ENCODE measurements at regions not wholly inside any gene's neighbourhood (a gene's known extent, or its start where the extent isn't known, plus 50 kb on each side); places are given as distances from the start of the nearest gene placed in this dataset.

DNA sequence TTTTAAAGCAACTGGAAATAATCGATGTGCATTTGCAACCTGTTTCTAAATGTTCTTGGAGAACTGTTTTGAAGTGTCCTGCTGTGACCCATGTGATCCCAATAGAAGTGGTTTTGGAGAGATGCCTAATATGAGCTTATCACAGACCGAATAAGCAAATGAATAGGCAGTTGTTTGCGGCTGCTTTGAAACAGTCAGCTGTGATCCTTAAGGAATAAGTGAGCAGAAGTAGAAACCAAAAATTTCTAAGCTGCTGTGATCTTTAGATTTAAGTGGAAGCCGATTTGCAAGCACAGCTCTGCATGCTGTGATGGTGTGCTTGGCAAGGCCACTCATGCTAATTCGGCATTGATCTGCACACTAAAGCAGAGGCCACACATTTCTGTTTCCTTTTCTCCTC, 329.5 kb upstream of the DUSP10 start:
- TF ChIP-seq EZH2phosphoT487 (IDR thresholded peaks at IDR 0.05; ENCODE audit: low read depth, severe bottlenecking, unreplicated experiment) (no peak), EZH2 (IDR thresholded peaks at IDR 0.05; ENCODE audit: borderline replicate concordance) (no peak)
- TF ChIP-seq, protein P1, sequence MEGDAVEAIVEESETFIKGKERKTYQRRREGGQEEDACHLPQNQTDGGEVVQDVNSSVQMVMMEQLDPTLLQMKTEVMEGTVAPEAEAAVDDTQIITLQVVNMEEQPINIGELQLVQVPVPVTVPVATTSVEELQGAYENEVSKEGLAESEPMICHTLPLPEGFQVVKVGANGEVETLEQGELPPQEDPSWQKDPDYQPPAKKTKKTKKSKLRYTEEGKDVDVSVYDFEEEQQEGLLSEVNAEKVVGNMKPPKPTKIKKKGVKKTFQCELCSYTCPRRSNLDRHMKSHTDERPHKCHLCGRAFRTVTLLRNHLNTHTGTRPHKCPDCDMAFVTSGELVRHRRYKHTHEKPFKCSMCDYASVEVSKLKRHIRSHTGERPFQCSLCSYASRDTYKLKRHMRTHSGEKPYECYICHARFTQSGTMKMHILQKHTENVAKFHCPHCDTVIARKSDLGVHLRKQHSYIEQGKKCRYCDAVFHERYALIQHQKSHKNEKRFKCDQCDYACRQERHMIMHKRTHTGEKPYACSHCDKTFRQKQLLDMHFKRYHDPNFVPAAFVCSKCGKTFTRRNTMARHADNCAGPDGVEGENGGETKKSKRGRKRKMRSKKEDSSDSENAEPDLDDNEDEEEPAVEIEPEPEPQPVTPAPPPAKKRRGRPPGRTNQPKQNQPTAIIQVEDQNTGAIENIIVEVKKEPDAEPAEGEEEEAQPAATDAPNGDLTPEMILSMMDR (IDR thresholded peaks at IDR 0.05; ENCODE audit: poor library complexity): no peak

All from hepatocyte (in vitro differentiated cells).